Endothelial cell (in vitro differentiated cells): ENCODE measurements at regions not wholly inside any gene's neighbourhood (a gene's known extent, or its start where the extent isn't known, plus 50 kb on each side); places are given as distances from the start of the nearest gene placed in this dataset.

ENCODE experiments used
- DNase-seq: peaks from one replicate; pipeline ENCODE4 v3.0.0; 2021; ENCODE audit warnings: low spot score
- H3K27ac Mint-ChIP-seq: one replicate; pipeline ENCODE4 v1.8.0; 2021; ENCODE audit warnings: mixed read lengths, inconsistent platforms; ENCODE audit not compliant: unreplicated experiment
- H3K27me3 Mint-ChIP-seq: one replicate; pipeline ENCODE4 v1.8.0; 2021; ENCODE audit warnings: mild to moderate bottlenecking, moderate library complexity, mixed read lengths, inconsistent platforms; ENCODE audit not compliant: unreplicated experiment
- H3K36me3 Mint-ChIP-seq: one replicate; pipeline ENCODE4 v1.8.0; 2021; ENCODE audit warnings: mild to moderate bottlenecking, low read depth, mixed read lengths, inconsistent platforms; ENCODE audit not compliant: unreplicated experiment
- H3K4me1 Mint-ChIP-seq: one replicate; pipeline ENCODE4 v1.8.0; 2021; ENCODE audit warnings: mild to moderate bottlenecking, mixed read lengths, inconsistent platforms; ENCODE audit not compliant: unreplicated experiment
- H3K4me3 Mint-ChIP-seq: one replicate; pipeline ENCODE4 v1.8.0; 2021; ENCODE audit warnings: mild to moderate bottlenecking, mixed read lengths, inconsistent platforms; ENCODE audit not compliant: unreplicated experiment
- H3K9me3 Mint-ChIP-seq: one replicate; pipeline ENCODE4 v1.8.0; 2021; ENCODE audit warnings: mixed read lengths, inconsistent platforms; ENCODE audit not compliant: unreplicated experiment
- CTCF ChIP-seq: fragments of 200-600 bp; sonication (generic); IDR thresholded peaks from one replicate; pipeline ENCODE4 v1.5.0; 2021; ENCODE audit warnings: antibody characterized with exemption; ENCODE audit not compliant: unreplicated experiment

GRCh38 chr6:126266664-126267063 lies 73.3 kb upstream of the CENPW start:
- Mint-ChIP-seq H3K27ac (no peak overlapping the region), H3K36me3 (no peaks in the 10 kb centered on the region), H3K4me1 (peaks cover 8% of the 10 kb centered on the region), H3K27me3 (no peaks in the 10 kb centered on the region), H3K4me3 (no peak overlapping the region), H3K9me3 (no peaks in the 10 kb centered on the region)
- no peak for TF ChIP-seq CTCF
- DNase-seq, result no peak

GRCh38 chr6:126267626-126268025 lies 72.3 kb upstream of the CENPW start:
- Mint-ChIP-seq H3K4me1 (peaks cover 5% of the 10 kb centered on the region), H3K36me3 (no peaks in the 10 kb centered on the region), H3K9me3 (no peaks in the 10 kb centered on the region), H3K27me3 (no peaks in the 10 kb centered on the region), H3K27ac (no peak overlapping the region), H3K4me3 (no peak overlapping the region)
- DNase-seq, result no peak
- no peak for TF ChIP-seq CTCF

GRCh38 chr6:126268092-126268491 lies 71.8 kb upstream of the CENPW start:
- peaks cover under 1% of the 10 kb centered on the region for H3K4me1 Mint-ChIP-seq
- H3K27ac Mint-ChIP-seq, result no peak overlapping the region
- no peak for TF ChIP-seq CTCF
- no peak overlapping the region for H3K4me3 Mint-ChIP-seq
- no peaks in the 10 kb centered on the region for H3K9me3 Mint-ChIP-seq
- H3K36me3 Mint-ChIP-seq, result no peaks in the 10 kb centered on the region
- no peaks in the 10 kb centered on the region for H3K27me3 Mint-ChIP-seq
- DNase-seq, result no peak

GRCh38 chr6:126280287-126280686 lies 59.6 kb upstream of the CENPW start:
- no peaks in the 10 kb centered on the region for H3K9me3 Mint-ChIP-seq
- TF ChIP-seq CTCF, result no peak
- no peaks in the 10 kb centered on the region for H3K36me3 Mint-ChIP-seq
- H3K4me1 Mint-ChIP-seq, result no peaks in the 10 kb centered on the region
- DNase-seq, result no peak
- no peak overlapping the region for H3K27ac Mint-ChIP-seq
- no peak overlapping the region for H3K4me3 Mint-ChIP-seq
- no peaks in the 10 kb centered on the region for H3K27me3 Mint-ChIP-seq

DNA sequence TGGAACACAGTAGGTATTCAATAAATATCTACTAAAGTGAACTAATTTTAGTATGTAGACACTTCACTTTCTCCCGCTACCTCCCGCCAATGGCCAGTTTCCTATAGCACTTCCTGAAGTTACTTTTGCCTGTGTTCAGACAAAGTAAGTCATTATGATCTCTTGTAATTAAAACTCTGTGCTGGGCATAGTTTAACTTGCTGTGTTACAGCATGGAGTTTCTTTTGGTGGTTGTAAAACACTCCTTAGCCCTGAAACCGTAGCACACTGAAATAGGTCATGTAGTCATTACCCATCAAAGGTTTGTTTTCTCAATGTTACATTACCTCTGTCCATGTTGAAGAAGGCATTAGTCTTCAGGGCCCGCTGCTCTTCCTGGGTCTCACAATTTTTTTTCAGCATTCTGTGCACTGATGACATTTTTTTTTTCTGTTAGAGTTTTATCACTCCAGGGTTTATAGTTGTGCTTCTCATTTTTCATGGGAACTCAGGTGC lies 54.0 kb upstream of the CENPW start:
- no peak for DNase-seq
- Mint-ChIP-seq H3K36me3 (no peaks in the 10 kb centered on the region), H3K9me3 (no peaks in the 10 kb centered on the region), H3K27ac (no peak overlapping the region), H3K27me3 (no peaks in the 10 kb centered on the region), H3K4me3 (no peak overlapping the region), H3K4me1 (no peaks in the 10 kb centered on the region)
- no peak for TF ChIP-seq CTCF
